ENCODE measurements at regions not wholly inside any gene's neighbourhood (a gene's known extent, or its start where the extent isn't known, plus 50 kb on each side); places are given as distances from the start of the nearest gene placed in this dataset.
"Not testable (repeated sequence)": the region's sequence is repeated elsewhere in the genome, so short reads cannot be mapped to it uniquely, and the experiment has no call there.

DNA sequence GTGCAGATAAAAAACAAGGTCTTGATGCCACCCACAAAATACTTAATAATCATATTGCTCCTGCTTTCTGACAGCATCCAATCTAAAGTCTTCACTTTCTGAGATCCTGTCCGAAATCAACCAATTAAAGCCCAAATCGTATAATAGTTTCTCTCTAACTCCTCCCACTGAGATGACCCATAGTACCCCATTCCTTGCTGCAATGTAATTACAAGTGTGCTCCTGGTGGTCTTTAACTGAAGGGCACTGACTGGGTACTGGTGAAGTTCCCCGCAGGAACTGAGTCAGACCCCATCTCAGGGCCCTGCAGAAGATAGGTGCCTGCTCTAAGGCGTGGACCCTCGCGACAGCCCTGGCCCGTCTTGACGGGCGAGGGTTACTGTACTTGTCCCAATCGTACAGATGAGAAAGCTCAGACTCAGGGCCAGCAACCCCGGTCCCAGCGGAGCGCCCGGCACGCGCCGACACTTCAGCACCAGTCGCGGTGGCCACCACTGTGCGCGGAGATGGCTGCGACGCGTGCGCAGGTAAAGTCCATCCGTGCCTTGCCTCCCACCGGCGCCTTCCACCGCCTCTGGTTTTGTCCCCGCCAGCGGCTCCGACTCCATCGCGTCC, 1342.4 kb downstream of the SPATA31A7 start:
- TF ChIP-seq CTCF (conservative IDR thresholded peaks at IDR 0.05 in 1 of 2, IDR thresholded peaks at IDR 0.05 in 1 of 2; ENCODE audit: extremely low read depth in 1 of 2, insufficient read depth in 1 of 2, low read depth in 1 of 2, low read length in 2 of 2); EZH2 (IDR thresholded peaks at IDR 0.05; ENCODE audit: borderline replicate concordance, low read length): not testable (repeated sequence)

Data from mammary epithelial cell (primary cell).